Upper lobe of right lung (tissue), 1 donor: ENCODE measurements at regions not wholly inside any gene's neighbourhood (a gene's known extent, or its start where the extent isn't known, plus 50 kb on each side); places are given as distances from the start of the nearest gene placed in this dataset.
A peak's percentile ranks its signal among the peaks of the same experiment; 100 is the strongest.

Experiments used
- ATAC-seq: fragments of 200-7000 bp; cut with Tn5 transposase; one replicate; pipeline ENCODE4 v1.9.1; 2020; ENCODE audit warnings: mild to moderate bottlenecking, moderate library complexity
- DNase-seq: peaks from one replicate; pipeline ENCODE4 v3.0.0-alpha.2; 2020
- H3K27ac ChIP-seq: fragments of 200-600 bp; one replicate; pipeline ENCODE4 v1.8.0; 2022
- H3K27me3 ChIP-seq: fragments of 200-600 bp; one replicate; pipeline ENCODE4 v1.8.0; 2022; ENCODE audit warnings: mild to moderate bottlenecking
- H3K36me3 ChIP-seq: fragments of 200-600 bp; one replicate; pipeline ENCODE4 v1.8.0; 2022
- H3K4me1 ChIP-seq: fragments of 200-600 bp; one replicate; pipeline ENCODE4 v1.8.0; 2022
- H3K4me3 ChIP-seq: fragments of 200-600 bp; one replicate; pipeline ENCODE4 v1.8.0; 2022; ENCODE audit warnings: mild to moderate bottlenecking
- H3K9me3 ChIP-seq: fragments of 200-600 bp; one replicate; pipeline ENCODE4 v1.8.0; 2022
- CTCF ChIP-seq: fragments of 200-600 bp; IDR thresholded peaks from one replicate; pipeline ENCODE4 v1.8.0; 2022; ENCODE audit warnings: antibody characterized with exemption
- intact Hi-C: fragments of 100-400 bp; cut with DNase I; formaldehyde crosslinking; loops from one replicate; pipeline ENCODE4 v1.11.0; 2022
- donor health status: DM: no; HTN: yes; CAD: no; lungs with severe emphysema.

- intact Hi-C loops, result no loop called here
- no peak overlapping the region for H3K4me3 ChIP-seq
- no peak for TF ChIP-seq CTCF
- H3K9me3 ChIP-seq, result no peaks in the 10 kb centered on the region
- no peak for DNase-seq
- H3K27me3 ChIP-seq, result no peaks in the 10 kb centered on the region
- no peak for ATAC-seq
- no peaks in the 10 kb centered on the region for H3K4me1 ChIP-seq
- no peak overlapping the region for H3K27ac ChIP-seq
- no peaks in the 10 kb centered on the region for H3K36me3 ChIP-seq
These were observed 139.9 kb upstream of the ATP6AP2 start for GRCh38 chrX:40440866-40441265.

GRCh38 chrX:40439625-40440532, 140.9 kb upstream of the ATP6AP2 start:
- intact Hi-C loops, result no loop called here
- Histone ChIP-seq H3K27me3 (no peaks in the 10 kb centered on the region), H3K9me3 (no peaks in the 10 kb centered on the region), H3K36me3 (no peaks in the 10 kb centered on the region), H3K27ac (no peak overlapping the region), H3K4me3 (no peak overlapping the region), H3K4me1 (no peaks in the 10 kb centered on the region)
- TF ChIP-seq CTCF, result no peak
- ATAC-seq (no peak), DNase-seq (no peak)

- H3K9me3 ChIP-seq, result no peaks in the 10 kb centered on the region
- H3K4me1 ChIP-seq, result no peaks in the 10 kb centered on the region
- intact Hi-C loops, result no loop called here
- H3K4me3 ChIP-seq, result no peak overlapping the region
- DNase-seq (no peak), ATAC-seq (no peak)
- no peaks in the 10 kb centered on the region for H3K36me3 ChIP-seq
- H3K27me3 ChIP-seq, result no peaks in the 10 kb centered on the region
- no peak for TF ChIP-seq CTCF
- no peak overlapping the region for H3K27ac ChIP-seq
These were observed 143.4 kb upstream of the ATP6AP2 start for GRCh38 chrX:40437348-40437747.

- intact Hi-C loops, result no loop called here
- Histone ChIP-seq H3K36me3 (no peaks in the 10 kb centered on the region), H3K27me3 (no peaks in the 10 kb centered on the region), H3K27ac (no peak overlapping the region), H3K4me1 (no peaks in the 10 kb centered on the region), H3K9me3 (no peaks in the 10 kb centered on the region), H3K4me3 (no peak overlapping the region)
- no peak for TF ChIP-seq CTCF
- no peak for DNase-seq
- peak; percentile 31 for ATAC-seq
These were observed 145.8 kb upstream of the ATP6AP2 start for GRCh38 chrX:40434947-40435346.

- H3K36me3 ChIP-seq, result no peaks in the 10 kb centered on the region
- no peak overlapping the region for H3K4me3 ChIP-seq
- no peaks in the 10 kb centered on the region for H3K27me3 ChIP-seq
- no peaks in the 10 kb centered on the region for H3K9me3 ChIP-seq
- H3K4me1 ChIP-seq, result no peaks in the 10 kb centered on the region
- DNase-seq (no peak), ATAC-seq (no peak)
- intact Hi-C loops, result no loop called here
- H3K27ac ChIP-seq, result no peak overlapping the region
- TF ChIP-seq CTCF, result no peak
These were observed 146.3 kb upstream of the ATP6AP2 start for GRCh38 chrX:40434443-40434842.
